ENCODE measurements at regions not wholly inside any gene's neighbourhood (a gene's known extent, or its start where the extent isn't known, plus 50 kb on each side); places are given as distances from the start of the nearest gene placed in this dataset.
"Not testable (repeated sequence)": the region's sequence is repeated elsewhere in the genome, so short reads cannot be mapped to it uniquely, and the experiment has no call there.

GRCh38 chr5:124154714-124155113 lies 591.7 kb downstream of the ZNF608 start:
- no peak for DNase-seq

GRCh38 chr5:124153588-124153987 lies 592.9 kb downstream of the ZNF608 start:
- no peak for DNase-seq

GRCh38 chr5:124148574-124148973 lies 597.9 kb downstream of the ZNF608 start:
- no peak for DNase-seq

GRCh38 chr5:124140060-124140459 lies 606.4 kb downstream of the ZNF608 start:
- no peak for DNase-seq

- DNase-seq = no peak
These were observed 607.0 kb downstream of the ZNF608 start for GRCh38 chr5:124139477-124139876.

GRCh38 chr5:124136609-124137008 lies 609.8 kb downstream of the ZNF608 start:
- no peak for DNase-seq

GRCh38 chr5:124134941-124135340 lies 611.5 kb downstream of the ZNF608 start:
- no peak for DNase-seq

GRCh38 chr5:124133406-124133805 lies 613.0 kb downstream of the ZNF608 start:
- DNase-seq = no peak

- no peak for DNase-seq
These were observed 613.6 kb downstream of the ZNF608 start for GRCh38 chr5:124132843-124133242.

- no peak for DNase-seq
These were observed 615.0 kb downstream of the ZNF608 start for GRCh38 chr5:124131466-124131865.

- no peak for DNase-seq
These were observed 615.6 kb downstream of the ZNF608 start for GRCh38 chr5:124130816-124131215.

- DNase-seq = no peak
These were observed 616.9 kb downstream of the CSNK1G3 start for GRCh38 chr5:124128867-124129266.

- DNase-seq = no peak
These were observed 614.7 kb downstream of the CSNK1G3 start for GRCh38 chr5:124126504-124127217.

GRCh38 chr5:124124711-124125229 lies 612.8 kb downstream of the CSNK1G3 start:
- DNase-seq = no peak

- no peak for DNase-seq
These were observed 609.2 kb downstream of the CSNK1G3 start for GRCh38 chr5:124121198-124121597.

- no peak for DNase-seq
These were observed 602.9 kb downstream of the CSNK1G3 start for GRCh38 chr5:124114911-124115310.

GRCh38 chr5:124111886-124112285 lies 599.9 kb downstream of the CSNK1G3 start:
- DNase-seq = no peak

GRCh38 chr5:124110942-124111341 lies 599.0 kb downstream of the CSNK1G3 start:
- no peak for DNase-seq

GRCh38 chr5:124105326-124105725 lies 593.3 kb downstream of the CSNK1G3 start:
- DNase-seq = no peak

GRCh38 chr5:124104821-124105220 lies 592.8 kb downstream of the CSNK1G3 start:
- DNase-seq = no peak

- no peak for DNase-seq
These were observed 592.4 kb downstream of the CSNK1G3 start for GRCh38 chr5:124104344-124104743.

GRCh38 chr5:124103671-124104070 lies 591.7 kb downstream of the CSNK1G3 start:
- no peak for DNase-seq

- DNase-seq = not testable (repeated sequence)
These were observed 591.1 kb downstream of the CSNK1G3 start for GRCh38 chr5:124103056-124103455.

GRCh38 chr5:124102486-124102885 lies 590.5 kb downstream of the CSNK1G3 start:
- no peak for DNase-seq

GRCh38 chr5:124093658-124094057 lies 581.7 kb downstream of the CSNK1G3 start:
- no peak for DNase-seq
